ENCODE measurements at regions not wholly inside any gene's neighbourhood (a gene's known extent, or its start where the extent isn't known, plus 50 kb on each side); places are given as distances from the start of the nearest gene placed in this dataset.
"Not testable (repeated sequence)": the region's sequence is repeated elsewhere in the genome, so short reads cannot be mapped to it uniquely, and the experiment has no call there.

- no peak for DNase-seq
Observed at GRCh38 chr4:55253948-55254593, 92.0 kb upstream of the SRD5A3 start.

GRCh38 chr4:55255179-55255578, 90.9 kb upstream of the SRD5A3 start:
- DNase-seq: no peak

- DNase-seq: no peak
Observed at GRCh38 chr4:55256787-55257186, 89.3 kb upstream of the SRD5A3 start.

GRCh38 chr4:55258152-55258865, 87.7 kb upstream of the SRD5A3 start:
- DNase-seq: no peak

- DNase-seq: no peak
Observed at GRCh38 chr4:55259294-55259693, 86.7 kb upstream of the SRD5A3 start.

GRCh38 chr4:55269470-55269869, 76.6 kb upstream of the SRD5A3 start:
- no peak for DNase-seq

- DNase-seq: no peak
Observed at GRCh38 chr4:55269995-55270394, 76.0 kb upstream of the SRD5A3 start.

GRCh38 chr4:55270481-55270880, 75.6 kb upstream of the SRD5A3 start:
- no peak for DNase-seq

GRCh38 chr4:55272102-55272501, 73.9 kb upstream of the SRD5A3 start:
- no peak for DNase-seq

- DNase-seq: no peak
Observed at GRCh38 chr4:55272589-55272988, 73.5 kb upstream of the SRD5A3 start.

GRCh38 chr4:55277011-55277410, 69.0 kb upstream of the SRD5A3 start:
- DNase-seq: no peak

GRCh38 chr4:55278316-55278715, 67.7 kb upstream of the SRD5A3 start:
- DNase-seq: no peak

- not testable (repeated sequence) for DNase-seq
Observed at GRCh38 chr4:55280474-55280873, 65.6 kb upstream of the SRD5A3 start.

GRCh38 chr4:55281118-55281683, 64.8 kb upstream of the SRD5A3 start:
- DNase-seq: not testable (repeated sequence)

- no peak for DNase-seq
Observed at GRCh38 chr4:55284331-55284730, 61.7 kb upstream of the SRD5A3 start.

GRCh38 chr4:55291227-55291640, 54.8 kb upstream of the SRD5A3 start:
- no peak for DNase-seq

GRCh38 chr4:55296096-55296495, 49.9 kb upstream of the SRD5A3 start:
- no peak for DNase-seq

All from SHP77 treated with DMSO at 0.1 percent for 48 hours (cell line).